ENCODE measurements at regions not wholly inside any gene's neighbourhood (a gene's known extent, or its start where the extent isn't known, plus 50 kb on each side); places are given as distances from the start of the nearest gene placed in this dataset.
A peak's percentile ranks its signal among the peaks of the same experiment; 100 is the strongest.

DNA sequence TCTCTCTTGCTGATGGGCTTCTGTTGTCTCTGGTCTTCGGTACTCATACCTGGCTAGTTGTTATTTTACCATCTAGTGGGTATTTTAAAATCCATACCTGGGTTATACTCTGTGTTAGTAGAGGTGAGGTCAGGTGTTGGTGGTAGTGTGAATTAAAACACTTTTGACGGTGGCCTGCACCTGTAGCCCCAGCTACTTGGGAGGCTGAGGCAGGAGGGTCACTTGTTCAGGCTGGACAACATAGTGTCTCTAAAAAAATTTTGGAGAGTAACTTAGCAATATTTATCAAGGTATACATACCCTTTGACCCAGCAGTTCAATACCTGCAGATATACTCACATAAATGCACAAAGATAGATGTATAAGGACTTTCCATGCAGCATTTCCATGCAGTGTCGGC, 55.4 kb downstream of the GSX1 start:
- DNase-seq, result no peak

DNA sequence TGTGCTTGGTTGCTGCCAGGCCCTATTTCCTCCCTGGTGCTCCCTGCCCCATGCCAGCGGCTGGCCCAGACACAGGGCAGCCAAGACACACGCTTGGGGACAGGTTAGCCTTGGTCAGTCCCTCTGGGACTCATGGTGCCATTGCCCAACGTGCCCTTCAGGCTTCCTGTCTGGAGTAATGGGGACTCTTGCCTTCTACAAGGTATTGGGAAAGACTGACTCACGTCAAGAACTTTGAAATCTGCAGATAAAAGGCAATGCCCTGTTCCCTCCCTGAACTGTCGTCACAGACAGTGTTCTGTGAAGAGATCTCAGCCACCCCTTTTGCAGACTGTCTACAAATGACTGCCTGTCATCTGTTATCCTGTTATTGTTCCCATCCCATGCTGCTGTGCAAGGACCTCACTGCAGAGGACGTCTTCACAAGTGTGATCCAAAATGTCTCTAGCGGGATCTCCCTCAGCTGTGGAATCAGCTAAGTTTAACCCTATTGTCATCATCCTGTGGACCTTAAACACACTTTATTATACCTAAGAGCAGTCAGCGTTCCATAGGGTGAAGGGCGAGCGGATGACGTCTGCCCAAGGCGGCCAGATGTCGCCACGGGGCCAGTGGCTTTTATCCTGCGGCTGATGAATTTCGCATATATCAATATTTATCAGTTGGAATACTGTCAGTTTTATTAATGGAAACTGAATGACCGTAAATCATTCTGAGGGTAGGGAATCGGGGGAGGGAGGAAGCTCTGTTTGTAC, 59.0 kb downstream of the GSX1 start:
- no peak for DNase-seq

DNA sequence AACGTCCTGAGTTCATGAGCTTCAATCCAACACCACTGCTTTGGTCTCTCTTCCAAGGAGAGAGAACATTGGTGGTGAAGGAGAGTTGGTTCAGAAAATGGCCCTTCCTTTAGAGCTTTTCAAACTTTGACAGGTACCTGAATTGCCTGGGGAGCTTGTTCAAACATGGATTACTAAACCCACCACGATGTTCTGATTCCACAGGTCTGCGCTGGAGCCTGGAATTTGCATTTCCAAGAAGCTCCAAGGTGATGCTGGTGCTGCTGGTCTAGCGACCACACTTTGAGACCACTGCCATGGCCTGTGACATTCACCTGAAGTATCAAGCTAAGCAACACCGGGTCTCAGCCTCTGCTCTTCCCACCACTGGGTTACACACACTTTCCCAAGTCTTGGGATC, 60.2 kb downstream of the GSX1 start:
- no peak for DNase-seq

DNA sequence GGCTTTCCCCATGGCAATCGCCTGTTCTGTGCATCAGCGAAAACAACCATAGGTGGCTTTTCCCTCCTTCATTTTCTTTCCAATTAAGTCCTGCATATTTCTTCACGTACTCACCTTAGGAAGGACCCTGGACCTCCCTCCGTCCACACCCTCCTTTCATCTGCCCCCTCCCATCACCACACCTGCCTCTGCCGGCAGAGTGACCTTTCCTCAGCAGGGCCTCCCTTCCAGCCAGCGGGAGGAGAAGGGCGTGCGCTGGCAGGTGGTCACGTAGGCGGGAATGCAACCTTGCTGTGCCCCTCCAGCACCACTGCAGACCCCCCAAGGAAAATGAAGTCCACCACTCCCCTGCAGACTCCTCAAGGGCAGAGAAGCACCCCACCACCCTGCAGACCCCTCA, 61.1 kb downstream of the GSX1 start:
- DNase-seq, result peak; percentile 14

DNA sequence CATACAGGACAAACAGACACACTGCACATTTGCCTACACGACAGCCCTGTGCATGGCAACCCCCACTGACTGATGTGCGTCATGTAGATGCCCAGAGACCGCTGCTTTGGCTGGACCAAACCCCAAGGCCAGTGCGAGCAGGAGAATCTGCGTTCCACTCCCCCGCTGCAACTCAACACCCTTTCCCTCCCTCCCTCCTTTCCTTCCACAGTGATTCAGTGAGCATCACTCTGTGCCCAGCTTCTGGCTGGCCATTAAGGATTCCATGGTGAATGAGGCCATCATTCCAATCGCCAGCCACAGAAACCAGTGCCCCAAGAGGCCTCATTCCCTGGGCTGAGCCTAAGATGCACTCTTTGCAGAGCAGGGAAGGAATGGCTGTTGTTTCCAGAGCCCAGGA, 61.6 kb downstream of the GSX1 start:
- DNase-seq, result no peak

DNA sequence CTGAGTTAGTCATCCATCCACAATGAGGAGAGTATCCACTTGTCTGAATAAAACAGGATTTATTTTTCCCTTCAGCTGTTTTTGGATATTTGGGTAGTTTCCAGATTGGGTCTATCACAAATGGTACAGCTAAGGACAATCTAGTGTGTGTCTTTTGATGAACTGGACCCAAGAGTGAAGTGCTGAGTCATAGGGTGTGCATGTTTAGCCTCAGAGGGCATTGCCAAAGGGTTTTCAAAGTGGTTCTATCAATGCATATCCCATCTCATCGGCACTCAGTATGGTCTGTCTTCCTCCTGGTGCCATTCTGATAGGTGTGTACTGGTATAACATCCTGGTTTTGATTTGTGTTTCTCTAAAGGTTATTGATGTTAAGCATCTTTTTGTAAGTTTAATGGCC, 62.3 kb downstream of the GSX1 start:
- DNase-seq, result no peak

DNA sequence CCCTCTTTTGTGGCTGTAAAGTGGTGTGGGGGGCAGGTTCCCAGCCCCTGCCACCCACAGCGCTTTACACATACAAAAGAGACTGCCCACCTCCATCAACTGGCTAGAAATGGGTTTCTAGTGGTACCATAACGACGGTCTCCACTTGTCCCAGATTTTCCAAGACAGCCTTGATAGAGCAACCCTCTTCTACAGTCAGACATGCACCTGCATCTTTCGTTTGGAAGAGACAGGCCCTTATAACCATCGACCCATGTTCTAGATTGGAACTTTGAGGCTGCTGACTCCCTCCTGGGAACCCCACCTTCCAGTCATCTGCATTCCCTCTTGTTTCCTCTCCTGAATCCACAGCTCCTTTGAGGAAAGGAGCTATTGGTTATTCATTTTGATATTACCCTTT, 63.1 kb downstream of the GSX1 start:
- no peak for DNase-seq

DNA sequence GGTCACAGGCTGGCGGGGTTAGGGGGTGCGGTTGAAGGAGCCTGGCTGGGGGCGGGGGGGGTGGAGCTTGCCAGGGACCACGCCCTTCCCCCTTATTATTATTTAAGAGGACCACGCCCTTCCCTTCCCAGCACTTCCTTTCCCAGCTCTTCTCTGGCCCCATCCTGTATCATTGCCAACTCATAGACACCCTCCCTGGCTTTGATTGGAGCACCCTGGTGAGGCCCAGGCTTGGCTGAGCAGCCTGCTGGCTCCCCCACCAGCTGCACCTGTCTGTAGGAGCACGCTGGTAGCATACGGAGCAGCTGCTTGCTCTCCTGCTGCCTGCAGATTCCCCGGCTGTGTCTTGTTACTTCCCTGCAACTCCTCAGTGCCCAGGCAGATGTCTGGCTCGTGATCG, 62.5 kb upstream of the PDX1 start:
- DNase-seq, result peak; percentile 96

DNA sequence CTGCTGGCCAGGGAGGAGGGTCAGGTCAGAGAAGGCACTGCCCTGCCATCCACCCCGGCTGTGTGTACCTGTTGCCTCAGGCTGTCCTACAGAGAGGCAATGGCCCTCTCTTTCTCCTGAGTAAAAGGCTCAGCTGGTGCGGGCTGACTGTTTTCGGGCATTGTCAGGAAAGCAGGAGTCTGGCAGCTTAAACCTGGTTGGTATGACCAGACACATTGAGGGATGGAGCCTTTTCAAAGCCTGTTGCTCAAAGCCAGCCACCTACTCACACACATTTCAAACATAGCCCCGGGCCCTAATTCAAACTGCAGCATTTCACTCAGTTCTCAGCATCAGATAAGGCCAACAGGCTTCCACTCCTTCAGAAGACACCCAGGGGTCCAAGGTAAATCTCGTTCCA, 61.8 kb upstream of the PDX1 start:
- no peak for DNase-seq

DNA sequence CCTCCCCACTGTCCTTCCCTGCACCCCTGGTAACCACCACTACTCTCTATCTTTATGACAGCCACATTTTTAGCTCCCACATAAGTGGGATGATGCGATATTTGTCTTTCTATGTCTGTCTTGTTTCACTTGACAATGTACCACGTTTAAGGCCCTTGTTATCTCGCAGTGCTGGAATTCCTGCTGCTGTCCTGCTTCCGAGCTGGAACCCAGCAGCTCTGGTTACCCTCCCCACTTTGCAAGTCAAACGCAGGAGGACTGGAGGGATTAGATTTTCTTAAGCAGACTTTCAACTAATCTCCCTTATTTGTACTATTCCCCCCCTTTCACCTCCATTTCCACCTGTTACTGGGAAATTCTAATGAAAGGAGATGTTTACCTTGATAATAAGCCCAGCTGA, 59.1 kb upstream of the PDX1 start:
- DNase-seq, result no peak

DNA sequence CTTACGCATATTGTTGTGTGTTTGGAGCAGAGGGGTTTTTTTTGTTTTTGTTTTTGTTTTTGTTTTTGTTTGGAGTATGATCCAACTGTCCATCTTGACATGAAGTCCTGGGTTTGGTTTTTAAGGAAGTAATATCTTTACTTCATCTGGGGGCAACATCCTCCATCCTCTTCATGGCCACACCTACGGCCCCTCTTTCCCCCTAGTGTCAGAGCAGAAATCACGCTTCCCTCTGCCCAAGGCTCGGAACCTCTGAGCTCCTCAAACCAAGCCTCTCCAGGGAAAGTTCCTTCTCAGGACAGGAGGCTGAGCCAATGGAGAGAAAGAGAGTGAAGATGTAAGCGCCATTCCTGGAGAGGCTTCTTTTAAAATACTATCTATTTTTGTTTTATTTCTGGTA, 58.6 kb upstream of the PDX1 start:
- no peak for DNase-seq

DNA sequence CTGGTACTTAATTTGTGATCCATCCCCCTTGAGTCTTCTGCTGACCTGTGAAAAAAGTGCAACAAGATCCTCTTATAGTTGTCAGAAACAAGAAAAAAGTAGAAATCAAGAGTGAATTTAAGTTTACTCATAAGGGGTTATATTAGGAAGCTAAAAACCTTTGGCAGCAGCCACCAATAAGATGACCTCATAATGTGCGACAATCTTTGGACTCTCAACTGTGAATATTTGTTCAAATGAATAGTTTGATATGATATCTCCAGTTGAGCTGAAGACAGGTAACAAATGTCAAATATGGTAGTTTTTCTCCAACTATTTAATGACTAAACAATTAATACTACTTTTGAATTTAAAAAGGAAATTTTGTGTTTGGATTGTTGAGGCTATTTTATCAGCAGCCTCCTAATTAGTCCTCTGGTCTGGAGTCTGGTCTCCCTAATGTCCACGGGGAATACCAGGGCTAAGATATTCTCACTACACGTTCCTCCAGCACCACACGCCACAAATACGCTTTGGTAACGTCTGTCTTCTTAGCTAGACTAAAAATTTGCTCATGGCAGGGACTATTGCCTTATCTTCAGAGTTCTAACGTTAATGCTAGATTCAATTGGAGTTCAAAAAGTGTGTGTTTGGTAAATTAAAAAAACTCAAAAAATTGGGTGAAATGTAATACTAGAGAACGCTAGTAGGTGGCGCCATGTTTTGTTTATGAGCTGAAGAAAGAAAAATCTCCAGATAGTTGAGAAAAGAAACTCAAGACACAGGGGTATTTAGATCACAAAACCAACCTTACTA, 51.0 kb upstream of the PDX1 start:
- no peak for DNase-seq

DNA sequence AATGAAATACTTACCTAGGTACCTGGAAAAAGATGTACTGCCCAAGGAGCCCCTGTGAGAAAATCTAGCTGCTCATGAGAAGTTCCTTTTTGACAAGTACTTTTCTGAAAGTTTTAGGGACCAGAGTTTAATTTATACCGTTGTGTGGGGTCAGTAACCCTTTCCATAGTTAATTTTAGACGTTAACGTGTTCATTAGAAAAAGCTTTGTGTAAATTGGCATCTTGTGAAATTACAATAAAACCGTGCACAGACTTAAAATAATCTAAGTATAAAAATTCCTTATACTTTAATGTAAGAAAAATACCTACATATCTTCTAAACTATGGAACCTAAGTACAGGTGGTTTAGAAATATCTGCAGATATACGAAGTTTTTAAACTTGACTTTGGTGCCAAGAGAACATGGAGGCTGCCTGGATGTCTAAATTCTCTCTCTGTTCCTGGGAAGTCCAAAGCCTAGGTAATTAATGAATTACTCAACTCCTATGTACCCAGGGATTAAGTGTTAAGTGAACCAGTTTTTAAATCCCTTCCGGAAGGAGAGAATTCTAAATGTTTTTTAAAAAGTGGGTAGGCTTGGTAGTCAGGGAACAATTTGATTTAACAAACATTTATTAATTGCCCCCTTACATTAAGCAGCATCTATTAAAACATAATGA, 50.2 kb upstream of the PDX1 start:
- DNase-seq, result no peak

Data from COR-L47 (cell line).